ENCODE measurements at regions not wholly inside any gene's neighbourhood (a gene's known extent, or its start where the extent isn't known, plus 50 kb on each side); places are given as distances from the start of the nearest gene placed in this dataset.

- H3K27ac Mint-ChIP-seq (ENCODE audit: unreplicated experiment), result no peak overlapping the region
- TF ChIP-seq CTCF (IDR thresholded peaks at IDR 0.05; ENCODE audit: unreplicated experiment), result no peak
- no peaks in the 10 kb centered on the region for H3K4me1 Mint-ChIP-seq (ENCODE audit: unreplicated experiment)
- no peak overlapping the region for H3K4me3 Mint-ChIP-seq (ENCODE audit: unreplicated experiment)
- DNase-seq (ENCODE audit: low spot score), result no peak
- H3K36me3 Mint-ChIP-seq (ENCODE audit: low read depth, unreplicated experiment), result no peaks in the 10 kb centered on the region
- no peaks in the 10 kb centered on the region for H3K27me3 Mint-ChIP-seq (ENCODE audit: unreplicated experiment)
- H3K9me3 Mint-ChIP-seq (ENCODE audit: unreplicated experiment), result no peaks in the 10 kb centered on the region
These were observed 279.7 kb upstream of the MSX2 start for GRCh38 chr5:174444479-174445188.

GRCh38 chr5:174446446-174446845 lies 277.9 kb upstream of the MSX2 start:
- TF ChIP-seq CTCF (IDR thresholded peaks at IDR 0.05; ENCODE audit: unreplicated experiment), result no peak
- no peaks in the 10 kb centered on the region for H3K36me3 Mint-ChIP-seq (ENCODE audit: low read depth, unreplicated experiment)
- no peak overlapping the region for H3K27ac Mint-ChIP-seq (ENCODE audit: unreplicated experiment)
- no peak for DNase-seq (ENCODE audit: low spot score)
- no peaks in the 10 kb centered on the region for H3K4me1 Mint-ChIP-seq (ENCODE audit: unreplicated experiment)
- no peaks in the 10 kb centered on the region for H3K9me3 Mint-ChIP-seq (ENCODE audit: unreplicated experiment)
- H3K27me3 Mint-ChIP-seq (ENCODE audit: unreplicated experiment), result no peaks in the 10 kb centered on the region
- H3K4me3 Mint-ChIP-seq (ENCODE audit: unreplicated experiment), result no peak overlapping the region

GRCh38 chr5:174446988-174447387 lies 277.4 kb upstream of the MSX2 start:
- no peak for DNase-seq (ENCODE audit: low spot score)
- Mint-ChIP-seq H3K27me3 (ENCODE audit: unreplicated experiment) (no peaks in the 10 kb centered on the region), H3K9me3 (ENCODE audit: unreplicated experiment) (no peaks in the 10 kb centered on the region), H3K4me1 (ENCODE audit: unreplicated experiment) (no peaks in the 10 kb centered on the region), H3K4me3 (ENCODE audit: unreplicated experiment) (no peak overlapping the region), H3K36me3 (ENCODE audit: low read depth, unreplicated experiment) (no peaks in the 10 kb centered on the region), H3K27ac (ENCODE audit: unreplicated experiment) (no peak overlapping the region)
- no peak for TF ChIP-seq CTCF (IDR thresholded peaks at IDR 0.05; ENCODE audit: unreplicated experiment)

- Mint-ChIP-seq H3K27me3 (ENCODE audit: unreplicated experiment) (no peaks in the 10 kb centered on the region), H3K4me1 (ENCODE audit: unreplicated experiment) (no peaks in the 10 kb centered on the region), H3K9me3 (ENCODE audit: unreplicated experiment) (no peaks in the 10 kb centered on the region), H3K36me3 (ENCODE audit: low read depth, unreplicated experiment) (no peaks in the 10 kb centered on the region), H3K27ac (ENCODE audit: unreplicated experiment) (no peak overlapping the region), H3K4me3 (ENCODE audit: unreplicated experiment) (no peak overlapping the region)
- DNase-seq (ENCODE audit: low spot score), result no peak
- TF ChIP-seq CTCF (IDR thresholded peaks at IDR 0.05; ENCODE audit: unreplicated experiment), result no peak
These were observed 276.3 kb upstream of the MSX2 start for GRCh38 chr5:174448041-174448440.

GRCh38 chr5:174448662-174449061 lies 275.7 kb upstream of the MSX2 start:
- H3K36me3 Mint-ChIP-seq (ENCODE audit: low read depth, unreplicated experiment), result no peaks in the 10 kb centered on the region
- no peak for DNase-seq (ENCODE audit: low spot score)
- no peaks in the 10 kb centered on the region for H3K4me1 Mint-ChIP-seq (ENCODE audit: unreplicated experiment)
- no peaks in the 10 kb centered on the region for H3K9me3 Mint-ChIP-seq (ENCODE audit: unreplicated experiment)
- H3K4me3 Mint-ChIP-seq (ENCODE audit: unreplicated experiment), result no peak overlapping the region
- H3K27ac Mint-ChIP-seq (ENCODE audit: unreplicated experiment), result no peak overlapping the region
- H3K27me3 Mint-ChIP-seq (ENCODE audit: unreplicated experiment), result no peaks in the 10 kb centered on the region
- no peak for TF ChIP-seq CTCF (IDR thresholded peaks at IDR 0.05; ENCODE audit: unreplicated experiment)
